ENCODE measurements at regions not wholly inside any gene's neighbourhood (a gene's known extent, or its start where the extent isn't known, plus 50 kb on each side); places are given as distances from the start of the nearest gene placed in this dataset.

DNA sequence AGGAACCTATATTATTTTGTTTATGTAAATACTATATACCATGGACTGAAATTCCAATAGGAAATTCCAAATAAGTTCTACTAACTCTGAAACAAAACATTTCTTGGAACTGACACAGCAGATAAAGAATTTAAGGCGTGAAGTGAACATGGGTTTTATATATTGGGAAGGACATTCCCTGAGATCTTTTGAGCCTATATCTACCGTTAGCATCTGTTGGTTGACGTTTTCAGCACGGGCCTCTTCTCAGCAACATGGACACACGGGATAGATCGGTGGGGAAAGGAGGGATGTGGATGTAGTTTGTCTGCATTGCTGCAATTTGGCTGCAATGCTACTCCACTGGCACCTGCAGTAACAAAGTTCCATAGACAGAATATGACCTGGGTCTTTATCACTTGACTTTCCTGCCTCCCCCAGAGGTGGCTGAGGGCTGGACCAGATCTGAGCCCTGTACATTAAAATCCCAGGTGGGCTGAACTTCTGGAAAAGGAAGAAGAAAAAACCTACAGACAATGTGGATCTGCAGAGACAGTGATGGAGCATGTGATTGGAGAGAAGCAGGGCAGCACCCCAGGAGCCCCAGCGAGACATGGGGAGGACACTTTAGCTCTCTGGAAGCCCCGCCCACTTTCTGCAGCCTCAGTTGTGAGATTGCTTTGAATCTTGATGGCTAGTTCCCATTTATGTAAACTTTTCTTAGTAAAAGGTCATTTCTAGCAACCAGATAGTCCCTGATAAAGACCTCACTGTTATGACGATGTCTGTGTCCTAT lies 91.2 kb upstream of the CPEB4 start:
- DNase-seq (ENCODE audit: low read depth): no peak

DNA sequence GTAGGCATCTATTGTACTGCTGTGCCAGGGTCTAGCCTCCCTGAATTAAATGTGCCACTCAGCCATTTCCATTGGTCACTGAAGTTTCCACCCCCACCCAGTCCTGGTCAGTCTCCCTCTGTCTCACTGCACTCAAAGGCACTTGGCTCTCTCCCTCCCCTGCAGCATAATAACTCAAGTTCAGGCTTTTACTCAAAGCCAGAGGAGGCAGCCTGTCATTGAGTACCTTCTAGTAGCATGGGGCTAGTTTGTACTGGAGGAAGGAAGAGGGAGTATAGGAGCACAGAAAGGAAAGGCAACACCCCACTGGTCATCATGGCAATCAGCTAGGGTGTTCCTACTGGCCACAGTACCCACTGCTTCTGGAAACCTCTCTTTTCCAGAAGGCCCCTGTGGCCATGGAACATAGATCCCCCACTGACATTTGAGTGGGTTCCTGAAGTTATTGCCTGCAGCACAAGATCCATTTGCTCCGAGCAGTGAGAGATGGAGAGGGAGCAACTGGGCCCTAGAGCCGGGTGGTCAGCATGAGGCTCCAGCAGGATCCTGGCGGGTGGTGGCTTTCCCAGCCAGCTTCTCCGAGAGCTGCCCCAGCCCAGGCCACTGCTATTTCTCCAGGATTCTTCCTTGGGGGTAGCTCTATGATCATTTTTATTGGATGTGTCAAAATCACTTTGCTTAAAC lies 89.9 kb upstream of the CPEB4 start:
- no peak for DNase-seq (ENCODE audit: low read depth)

DNA sequence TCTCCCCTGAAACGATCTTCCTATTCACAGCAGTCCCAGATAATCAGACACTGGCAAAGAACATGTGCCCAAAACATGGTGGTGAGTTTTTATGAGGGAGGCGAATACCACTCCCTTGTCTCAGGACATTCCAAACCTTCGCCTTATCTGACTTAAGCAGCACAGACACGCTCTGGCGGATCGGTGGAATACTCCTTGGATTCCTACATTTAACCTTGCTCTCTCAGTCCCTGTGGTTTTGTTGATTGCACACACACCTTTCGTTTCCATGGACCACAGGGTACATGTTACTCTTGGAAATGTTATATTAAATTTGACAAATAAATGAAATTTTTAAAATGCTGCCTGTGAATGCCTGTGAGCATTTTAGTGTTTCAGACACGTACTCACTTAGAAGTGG lies 87.8 kb upstream of the CPEB4 start:
- no peak for DNase-seq (ENCODE audit: low read depth)

DNA sequence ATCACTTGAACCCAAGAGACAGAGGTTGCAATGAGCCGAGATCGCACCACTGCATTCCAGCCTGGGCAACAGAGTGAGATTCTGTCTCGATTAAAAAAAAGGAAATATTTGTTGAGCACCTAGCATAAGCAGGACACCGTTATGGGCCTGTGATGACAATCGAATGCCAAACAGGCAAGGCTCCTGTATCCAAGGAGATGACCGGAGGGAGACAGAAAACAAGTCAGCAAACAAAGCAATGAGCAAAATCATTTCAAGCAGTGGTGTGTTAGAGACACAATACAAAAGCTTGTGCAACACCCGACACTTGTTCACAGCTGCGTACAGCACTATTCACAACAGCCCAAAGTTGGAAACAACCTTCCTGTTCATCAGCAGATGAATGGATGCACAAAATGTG lies 87.1 kb upstream of the CPEB4 start:
- DNase-seq (ENCODE audit: low read depth): no peak

DNA sequence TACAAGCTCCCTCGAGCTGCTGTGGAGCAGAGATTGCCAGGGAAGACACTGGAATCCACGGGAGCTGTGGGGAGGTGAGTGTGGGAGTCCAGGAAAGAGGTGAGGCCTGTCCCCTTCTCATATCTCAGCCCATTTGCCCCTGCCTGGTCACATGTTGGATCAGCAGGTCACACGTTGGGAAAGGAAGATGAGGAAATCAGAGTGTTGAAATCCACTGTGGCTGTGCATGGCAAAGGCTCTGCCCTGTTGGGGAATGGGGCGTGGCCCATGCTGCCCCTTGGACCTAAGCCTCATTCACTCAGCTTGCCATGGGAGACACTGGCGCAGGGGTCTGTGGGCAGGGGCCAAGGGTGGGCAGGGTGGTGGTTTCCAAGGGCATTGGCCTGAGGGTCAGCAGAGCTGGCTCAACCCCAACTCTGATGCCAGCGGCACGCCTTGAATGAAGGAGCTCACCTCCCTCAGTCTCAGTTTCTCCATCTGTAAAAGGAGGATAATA lies 85.4 kb upstream of the CPEB4 start:
- peak; percentile 20 for DNase-seq (ENCODE audit: low read depth)

DNA sequence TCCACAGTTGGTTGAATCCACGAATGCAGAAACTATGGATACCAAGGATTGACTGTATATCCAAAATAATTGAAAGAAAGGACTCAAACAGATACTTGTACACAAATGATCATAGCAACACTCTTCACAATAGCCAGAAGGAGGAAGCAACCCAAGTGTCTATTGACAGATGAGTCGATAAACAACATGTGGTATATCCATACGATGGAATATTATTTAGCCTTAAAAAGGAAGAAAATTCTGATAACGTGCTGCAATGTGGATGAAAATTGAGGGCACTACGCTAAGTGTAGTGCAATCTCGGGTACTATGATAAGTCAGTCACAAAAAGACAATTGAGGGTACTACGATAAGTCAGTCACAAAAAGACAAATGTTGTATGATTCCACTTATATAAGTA lies 83.6 kb upstream of the CPEB4 start:
- no peak for DNase-seq (ENCODE audit: low read depth)

DNA sequence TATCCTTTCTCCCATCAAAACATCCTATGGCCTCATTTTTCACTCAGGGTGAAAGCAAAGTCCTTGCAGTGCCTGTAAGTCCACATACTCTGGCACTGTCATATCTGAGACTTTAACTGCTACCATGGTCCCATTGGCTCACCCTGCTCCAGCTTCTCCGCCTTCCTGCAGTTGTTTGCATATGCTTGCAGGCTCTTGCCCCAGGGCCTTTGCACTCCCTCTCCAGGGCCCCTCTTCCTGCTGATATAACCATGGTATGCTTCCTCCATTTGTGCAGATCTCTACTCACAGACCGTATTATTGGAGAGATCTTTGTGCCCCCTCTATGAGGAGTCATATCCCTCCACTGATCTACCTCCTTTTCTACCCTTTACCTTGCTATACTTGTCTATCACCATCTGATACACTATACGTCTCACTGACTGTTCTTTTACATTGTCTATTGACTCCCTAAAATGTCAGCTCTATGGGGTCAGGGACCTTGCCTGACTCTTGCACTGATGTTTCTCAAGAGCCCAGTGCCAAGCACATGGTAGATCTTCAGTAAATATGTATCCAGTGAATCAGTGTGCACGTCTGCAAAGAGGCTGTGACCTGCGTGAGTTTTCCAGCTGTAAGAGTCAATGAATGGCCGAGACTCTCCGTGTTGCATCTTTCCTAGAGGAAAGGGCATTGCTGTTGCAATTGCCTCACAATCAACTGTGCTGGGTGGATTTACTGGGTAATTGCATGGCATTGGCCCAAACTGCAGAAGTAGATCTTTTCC lies 81.7 kb upstream of the CPEB4 start:
- DNase-seq (ENCODE audit: low read depth): no peak

DNA sequence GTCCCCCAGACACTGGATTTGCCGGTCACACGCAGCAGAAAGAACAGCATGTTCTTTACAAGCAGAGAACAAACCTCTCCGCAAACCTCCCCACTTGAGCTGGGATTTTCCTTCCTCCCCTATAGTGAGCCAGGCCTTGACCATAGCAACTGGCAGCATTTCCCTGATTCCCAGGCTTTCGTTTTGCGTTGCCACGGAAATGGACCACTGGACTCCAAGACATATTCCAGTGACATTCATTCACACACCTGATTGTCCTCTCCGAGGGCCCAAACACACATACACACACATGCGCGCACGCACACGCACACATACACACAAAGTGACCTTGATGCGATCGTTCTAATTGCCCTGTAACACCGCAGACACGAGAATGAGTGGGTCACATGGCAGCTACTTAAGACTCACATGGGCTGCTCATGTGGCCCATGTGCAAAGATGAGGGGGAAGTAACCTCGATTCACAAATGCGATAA lies 80.9 kb upstream of the CPEB4 start:
- no peak for DNase-seq (ENCODE audit: low read depth)

DNA sequence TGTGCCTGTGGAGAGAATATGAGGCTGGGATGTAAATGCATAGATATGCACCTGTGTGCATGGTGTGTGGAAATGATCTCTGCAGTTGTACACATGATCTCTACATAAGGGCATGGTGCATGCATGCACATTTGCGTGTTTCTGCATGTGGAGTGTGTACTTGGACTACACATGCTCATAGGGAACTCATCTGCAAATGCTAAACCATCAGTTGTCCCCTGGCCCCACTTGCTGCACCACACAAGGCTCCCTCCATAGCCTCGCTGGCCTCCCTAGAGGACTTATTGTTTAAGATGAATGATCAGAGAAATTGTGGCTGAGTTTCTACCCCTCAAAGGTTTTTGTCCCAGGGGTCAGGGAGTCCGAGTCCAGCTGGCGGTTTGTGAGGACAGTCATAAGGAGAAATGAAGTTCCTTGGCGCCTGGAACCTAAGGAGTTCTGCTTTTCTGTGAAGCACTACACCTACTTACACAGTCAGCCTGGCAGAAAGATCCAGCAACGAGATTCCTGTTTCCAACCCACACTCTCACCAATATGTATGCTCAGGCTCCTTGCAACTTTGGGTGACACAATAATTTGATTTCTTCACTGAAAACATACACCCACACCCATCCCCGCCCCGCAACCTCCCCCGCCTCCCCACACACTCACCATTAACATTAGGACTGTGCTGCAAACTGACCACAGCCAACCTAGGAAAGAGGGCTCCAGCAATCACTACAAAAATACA lies 79.9 kb upstream of the CPEB4 start:
- DNase-seq (ENCODE audit: low read depth): no peak

DNA sequence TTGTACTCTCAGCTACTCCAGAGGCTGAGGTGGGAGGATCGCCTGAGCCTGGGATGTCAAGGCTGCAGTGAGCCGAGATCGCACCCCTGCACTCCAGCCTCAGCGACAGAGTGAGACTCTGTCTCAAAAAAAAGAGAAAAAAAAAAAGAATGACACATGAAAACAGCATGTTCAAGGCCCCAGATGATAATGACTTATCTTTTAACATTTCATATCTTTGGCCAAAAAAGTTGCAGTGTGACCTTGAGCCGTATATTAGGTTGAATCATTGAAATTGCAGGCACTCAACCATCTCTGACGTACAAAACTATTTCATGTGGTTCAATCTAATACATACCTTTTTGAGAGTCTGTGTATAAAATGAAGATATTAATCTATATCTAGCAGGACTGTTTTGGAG lies 79.1 kb upstream of the CPEB4 start:
- DNase-seq (ENCODE audit: low read depth): no peak

DNA sequence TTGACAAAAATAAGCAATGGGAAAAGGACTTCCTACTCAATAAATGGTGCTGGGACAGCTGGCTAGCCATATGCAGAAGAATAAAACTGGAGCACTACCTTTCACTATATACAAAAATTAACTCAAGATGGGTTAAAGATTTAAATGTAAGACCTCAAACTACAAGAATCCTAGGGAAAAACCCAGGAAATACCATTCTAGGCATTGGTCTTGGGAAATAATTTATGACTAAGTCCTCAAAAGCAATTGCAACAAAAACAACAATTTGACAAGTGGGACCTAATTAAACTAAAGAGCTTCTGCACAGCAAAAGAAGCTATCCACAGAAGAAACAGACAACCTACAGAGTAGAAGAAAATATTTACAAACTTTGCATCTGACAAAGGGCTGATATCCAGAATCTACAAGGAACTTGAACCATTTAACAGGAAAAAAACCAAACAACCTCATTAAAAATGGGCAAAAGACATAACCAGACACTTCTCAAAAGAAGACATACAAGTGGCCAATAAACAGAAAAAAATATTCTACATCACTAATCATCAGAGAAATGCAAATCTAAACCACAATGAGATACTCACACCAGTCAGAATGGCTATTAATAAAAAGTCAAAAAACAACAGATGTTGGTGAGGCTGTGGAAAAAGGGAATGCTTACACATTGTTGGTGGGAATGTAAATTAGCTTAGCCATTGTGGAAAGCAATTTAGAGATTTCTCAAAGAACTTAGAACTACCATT lies 75.2 kb upstream of the CPEB4 start:
- no peak for DNase-seq (ENCODE audit: low read depth)

DNA sequence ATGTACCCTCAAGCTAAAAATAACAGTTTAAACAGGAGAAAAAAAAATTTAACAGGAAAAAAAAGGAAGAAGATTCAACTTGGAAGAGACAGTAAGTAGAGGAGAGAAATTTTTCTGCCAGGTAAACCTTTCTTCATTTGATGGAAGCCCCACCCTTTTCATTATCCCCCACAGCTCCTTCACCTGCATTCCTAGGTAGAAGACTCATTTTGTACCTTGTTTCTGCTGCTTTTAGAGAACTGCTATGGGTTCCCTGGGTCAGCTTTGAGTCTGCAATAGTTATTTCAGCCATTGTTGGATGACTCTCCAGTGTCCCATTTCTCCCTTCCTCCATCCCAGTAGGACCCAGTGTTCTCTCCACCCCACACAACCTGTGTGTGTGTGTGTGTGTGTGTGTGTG lies 74.1 kb upstream of the CPEB4 start:
- DNase-seq (ENCODE audit: low read depth): no peak

DNA sequence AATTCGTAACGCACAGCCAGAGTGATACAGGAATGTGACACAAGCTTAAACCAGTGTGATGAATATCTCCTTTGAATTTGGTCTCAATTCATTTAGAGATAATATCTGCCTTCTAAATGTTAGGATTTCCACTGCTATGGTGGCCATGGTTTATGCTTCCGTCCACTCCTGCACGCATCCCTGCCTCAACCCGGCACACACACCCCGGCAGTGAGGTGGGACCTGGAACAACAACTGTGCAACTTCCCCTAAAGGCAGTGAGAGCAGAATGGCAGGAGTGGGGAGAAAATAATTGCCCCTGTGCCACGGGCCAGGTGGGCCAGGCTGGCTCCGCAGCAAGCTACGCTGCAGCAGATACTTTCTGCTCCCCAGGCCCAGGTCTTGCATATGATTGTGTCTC lies 72.6 kb upstream of the CPEB4 start:
- no peak for DNase-seq (ENCODE audit: low read depth)

DNA sequence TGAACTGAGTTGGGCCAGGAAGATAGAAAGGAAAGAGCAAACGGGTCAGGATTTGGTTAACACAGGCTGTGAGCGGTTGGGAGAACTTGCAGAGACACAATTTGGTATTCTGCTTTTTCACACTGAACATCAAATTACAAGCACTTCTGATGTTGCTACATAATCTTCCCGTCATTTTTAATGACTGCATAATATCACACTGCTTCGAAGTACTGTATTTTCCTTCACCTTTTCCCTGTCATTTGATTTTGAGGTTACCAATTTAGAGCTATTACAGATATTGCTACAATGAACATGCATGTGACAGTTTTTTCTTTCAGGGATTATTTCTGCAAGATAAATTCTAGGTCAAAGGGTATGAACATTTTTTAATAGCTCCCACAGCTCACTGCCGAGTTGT lies 71.4 kb upstream of the CPEB4 start:
- DNase-seq (ENCODE audit: low read depth): no peak

DNA sequence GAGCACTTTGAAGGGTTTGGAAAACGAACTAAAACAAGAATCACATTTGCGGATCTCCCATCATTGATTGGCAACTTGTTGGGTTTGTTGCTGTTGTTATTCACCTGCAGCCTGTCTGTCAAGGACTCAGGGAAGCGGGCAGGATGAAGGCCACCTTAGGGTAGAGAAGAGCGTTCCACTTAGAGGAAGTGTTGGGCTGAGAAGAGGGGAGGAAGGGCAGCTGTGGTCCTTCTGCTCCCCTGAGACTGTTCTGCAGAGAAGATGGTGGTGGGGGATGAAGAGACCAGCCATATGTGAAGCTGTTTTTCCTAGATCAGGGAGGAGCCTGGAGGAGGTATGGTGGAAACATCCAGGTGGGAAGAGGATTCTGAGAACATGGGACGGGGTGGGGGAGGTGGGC lies 70.6 kb upstream of the CPEB4 start:
- no peak for DNase-seq (ENCODE audit: low read depth)

DNA sequence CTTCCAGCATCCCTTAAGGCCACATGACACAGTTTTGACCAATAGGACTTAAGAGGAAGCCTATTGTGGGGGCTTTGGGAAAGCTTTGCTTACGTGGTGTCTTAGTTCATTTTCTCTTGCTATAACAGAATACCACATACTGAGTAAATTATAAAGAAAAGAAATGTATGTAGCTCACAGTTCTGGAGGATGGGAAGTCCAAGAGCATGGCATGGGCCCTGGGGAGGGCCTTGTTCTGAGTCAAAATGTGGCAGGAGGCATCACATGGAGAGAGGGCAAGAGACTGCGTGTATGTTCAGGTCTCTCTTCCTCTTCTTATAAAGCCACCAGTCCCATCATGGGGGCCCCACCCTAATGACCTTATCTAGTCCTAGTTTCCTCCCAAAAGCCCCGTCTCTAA lies 68.6 kb upstream of the CPEB4 start:
- DNase-seq (ENCODE audit: low read depth): no peak

DNA sequence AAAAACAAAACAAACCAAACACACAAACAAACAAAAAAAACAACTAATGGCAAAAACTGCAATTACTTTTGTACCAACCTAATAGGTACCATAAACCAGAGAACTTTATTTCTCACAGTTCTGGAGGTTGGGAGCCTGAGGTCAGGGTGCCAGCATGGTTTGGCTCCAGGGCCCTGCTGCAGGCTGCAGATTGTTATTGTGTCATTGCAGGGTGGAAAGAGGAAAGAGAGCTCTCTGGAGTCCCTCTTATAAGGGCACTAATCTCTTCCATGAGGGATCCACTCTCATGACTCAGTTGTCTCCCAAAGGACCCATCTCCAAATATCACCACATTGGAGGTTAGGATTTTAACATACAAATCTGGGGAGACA lies 64.9 kb upstream of the CPEB4 start:
- no peak for DNase-seq (ENCODE audit: low read depth)

DNA sequence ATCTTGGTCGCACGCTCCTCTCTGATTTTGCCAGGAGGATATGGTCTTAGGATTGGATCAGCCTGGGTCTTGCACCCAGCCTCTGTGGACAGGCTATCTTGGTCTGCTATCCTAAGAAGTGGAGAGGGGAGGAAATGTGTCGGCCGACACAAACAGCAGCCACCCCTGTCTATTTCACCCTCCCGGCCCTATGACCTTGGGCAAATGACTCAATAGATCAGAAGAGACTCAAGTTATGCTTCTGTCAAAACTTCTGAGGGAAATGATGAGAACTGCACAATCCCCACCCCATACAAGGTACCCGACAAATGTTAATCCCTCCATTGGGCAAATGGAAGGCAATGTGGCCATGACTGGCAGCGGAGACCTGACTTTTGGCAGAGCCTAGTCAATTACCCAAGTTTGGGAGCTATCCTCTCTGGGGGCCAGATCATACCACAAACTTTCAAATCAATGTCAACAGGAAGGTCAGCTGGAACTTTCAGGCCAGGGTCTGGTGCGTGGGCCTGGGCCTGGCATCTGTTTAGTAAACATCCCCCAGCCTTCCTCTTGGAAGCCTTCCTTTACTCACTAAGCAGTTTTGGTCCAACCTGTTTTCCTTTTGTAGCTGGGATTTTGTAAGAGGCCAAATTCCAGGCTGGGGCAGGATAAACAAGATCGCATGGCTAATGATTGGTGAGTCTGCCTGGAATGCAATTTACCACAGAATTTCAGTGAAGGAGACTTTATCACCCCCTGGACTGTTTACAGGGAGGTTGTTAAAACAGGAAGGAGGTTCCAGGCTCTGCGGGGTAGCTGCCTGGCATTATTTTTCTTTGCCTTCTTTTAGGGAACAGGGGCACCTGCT lies 64.2 kb upstream of the CPEB4 start:
- DNase-seq (ENCODE audit: low read depth): peak; percentile 61

DNA sequence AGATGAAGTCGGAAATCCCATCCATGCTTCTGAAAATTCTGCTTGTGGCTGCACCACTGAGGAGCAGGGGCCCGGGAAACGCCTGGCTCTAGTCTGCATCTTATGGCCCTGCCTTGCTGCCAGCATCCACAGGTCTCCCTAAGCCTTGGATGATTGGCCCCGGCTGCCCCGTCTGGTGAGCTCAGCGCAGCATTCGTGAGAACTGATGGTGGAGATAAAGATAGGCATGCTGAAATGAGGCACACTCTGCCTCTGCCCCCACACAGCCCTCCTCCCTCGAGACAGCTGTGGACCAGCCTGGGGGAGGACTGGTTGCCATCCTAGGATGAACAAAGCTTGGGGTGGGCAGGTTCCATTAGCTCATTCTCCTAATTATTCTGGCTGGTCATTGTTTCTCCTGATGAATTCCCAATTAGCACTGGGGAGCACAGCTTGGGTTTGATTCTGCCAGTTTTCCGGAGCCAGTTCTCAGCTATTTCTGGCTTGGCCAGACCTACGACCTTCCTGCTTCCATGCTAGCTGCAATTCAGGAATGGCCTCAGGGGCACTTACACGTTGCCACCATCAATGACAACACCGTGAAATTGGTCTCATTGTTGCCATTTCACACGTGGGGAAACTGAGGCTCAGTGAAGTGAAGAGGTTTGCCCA lies 62.8 kb upstream of the CPEB4 start:
- peak; percentile 83 for DNase-seq (ENCODE audit: low read depth)

Data from myocyte (in vitro differentiated cells).